ENCODE measurements at regions not wholly inside any gene's neighbourhood (a gene's known extent, or its start where the extent isn't known, plus 50 kb on each side); places are given as distances from the start of the nearest gene placed in this dataset.

DNA sequence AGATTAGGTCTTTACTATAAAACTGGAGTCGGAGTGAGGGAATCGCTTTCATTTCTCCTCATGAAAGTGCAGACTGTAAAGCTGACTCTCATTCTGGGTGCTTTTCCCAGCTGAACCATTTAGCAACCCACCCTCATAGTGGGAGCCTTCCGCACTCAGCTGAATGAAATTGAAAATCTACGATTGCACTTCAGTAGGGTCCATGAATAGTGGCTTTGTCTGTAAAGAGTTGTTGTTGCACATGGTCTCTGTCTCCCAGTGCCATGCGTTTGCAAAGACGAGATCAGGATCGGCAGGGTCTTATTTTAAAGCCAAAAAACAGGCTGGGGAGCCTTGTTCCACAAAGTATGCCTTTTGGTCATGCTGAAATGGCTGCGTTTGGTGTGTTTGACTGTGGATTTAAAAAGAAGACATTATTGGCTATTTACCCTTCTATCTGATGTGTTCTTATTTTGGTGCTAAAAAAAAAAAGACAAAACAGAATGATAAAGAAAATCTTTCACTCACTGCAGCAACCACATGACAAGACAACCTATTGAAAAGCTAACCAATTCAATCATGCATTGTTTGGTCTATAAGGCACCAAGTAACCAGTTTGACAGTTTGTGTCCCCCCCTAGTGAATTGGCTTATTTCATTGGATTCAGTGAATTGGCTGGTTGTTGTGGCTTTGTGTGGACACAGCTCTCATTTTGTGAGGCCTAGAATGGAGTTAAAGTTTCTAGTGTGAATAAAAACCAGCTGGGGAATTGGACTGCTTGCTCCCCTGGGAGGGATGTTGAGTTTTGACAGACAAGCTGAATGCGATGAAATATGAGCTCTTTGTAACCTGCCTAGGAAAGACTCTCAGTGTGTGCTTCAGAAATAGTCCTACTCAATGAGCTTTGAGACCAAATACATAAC is 65.6 kb downstream of the ARHGAP35 start:
- H3K27ac Mint-ChIP-seq (ENCODE audit: low read depth, unreplicated experiment): peak overlapping the region; percentile 86
- H3K4me3 Mint-ChIP-seq (ENCODE audit: unreplicated experiment): peak overlapping the region; percentile 41
- DNase-seq (ENCODE audit: unreplicated experiment): peak; percentile 67
- peaks cover 26% of the 10 kb centered on the region for H3K36me3 Mint-ChIP-seq (ENCODE audit: insufficient read depth, unreplicated experiment)
- no TSS peak for BruUV-seq (replicated peaks)
- ChIA-PET CTCF (interaction anchor here (0.5 to 1.2 kb wide), 13 partner anchors 23 to 439 kb away, joined by 3 to 5 read pairs (median 3); no protein-coding TSS in a partner anchor), POLR2A (interaction anchor here (0.8 to 4.6 kb wide), 24 partner anchors 8 to 139 kb away, joined by 3 to 59 read pairs (median 6); partner anchors contain the start of genes AP2S1 and ARHGAP35)
- H3K27me3 Mint-ChIP-seq (ENCODE audit: insufficient read depth, unreplicated experiment): no peaks in the 10 kb centered on the region
- intact Hi-C loops (cut with micrococcal nuclease): no loop called here
- no peaks in the 10 kb centered on the region for H3K9me3 Mint-ChIP-seq (ENCODE audit: unreplicated experiment)
- TF ChIP-seq CTCF (IDR thresholded peaks at IDR 0.05; ENCODE audit: unreplicated experiment): no peak
- peaks cover 40% of the 10 kb centered on the region for H3K4me1 Mint-ChIP-seq (ENCODE audit: insufficient read depth, unreplicated experiment)

- Mint-ChIP-seq H3K36me3 (ENCODE audit: insufficient read depth, unreplicated experiment) (peaks cover 25% of the 10 kb centered on the region), H3K9me3 (ENCODE audit: unreplicated experiment) (no peaks in the 10 kb centered on the region), H3K4me3 (ENCODE audit: unreplicated experiment) (peak overlapping the region; percentile 41), H3K27me3 (ENCODE audit: insufficient read depth, unreplicated experiment) (no peaks in the 10 kb centered on the region), H3K4me1 (ENCODE audit: insufficient read depth, unreplicated experiment) (peaks cover 40% of the 10 kb centered on the region), H3K27ac (ENCODE audit: low read depth, unreplicated experiment) (peak overlapping the region; percentile 86)
- TF ChIP-seq CTCF (IDR thresholded peaks at IDR 0.05; ENCODE audit: unreplicated experiment): no peak
- intact Hi-C loops (cut with micrococcal nuclease): no loop called here
- BruUV-seq (replicated peaks): no TSS peak
- DNase-seq (ENCODE audit: unreplicated experiment): peak; percentile 86
- ChIA-PET POLR2A (interaction anchor here (0.8 to 4.6 kb wide), 13 partner anchors 17 to 77 kb away, joined by 3 to 59 read pairs (median 10); partner anchors contain the start of genes AP2S1 and ARHGAP35), CTCF (interaction anchor here (0.5 to 1.6 kb wide), 9 partner anchors 11 to 223 kb away, joined by 3 to 6 read pairs (median 3); no protein-coding TSS in a partner anchor)
These were observed 66.3 kb downstream of the ARHGAP35 start for GRCh38 chr19:46927106-46927505.

- POLR2A ChIA-PET: interaction anchor here (1.0 to 4.6 kb wide), 11 partner anchors 17 to 66 kb away, joined by 3 to 59 read pairs (median 12); partner anchors contain the start of gene ARHGAP35
- DNase-seq (ENCODE audit: unreplicated experiment): no peak
These were observed 67.1 kb downstream of the ARHGAP35 start for GRCh38 chr19:46927893-46928292.

More at GRCh38 chr19:46927893-46928292, 67.1 kb downstream of the ARHGAP35 start:
- intact Hi-C loops (cut with micrococcal nuclease): no loop called here
- Mint-ChIP-seq H3K36me3 (ENCODE audit: insufficient read depth, unreplicated experiment) (peaks cover 17% of the 10 kb centered on the region), H3K4me1 (ENCODE audit: insufficient read depth, unreplicated experiment) (peaks cover 46% of the 10 kb centered on the region), H3K4me3 (ENCODE audit: unreplicated experiment) (peak overlapping the region; percentile 41), H3K9me3 (ENCODE audit: unreplicated experiment) (no peaks in the 10 kb centered on the region), H3K27ac (ENCODE audit: low read depth, unreplicated experiment) (peak overlapping the region; percentile 86), H3K27me3 (ENCODE audit: insufficient read depth, unreplicated experiment) (no peaks in the 10 kb centered on the region)
- TF ChIP-seq CTCF (IDR thresholded peaks at IDR 0.05; ENCODE audit: unreplicated experiment): no peak
- BruUV-seq (replicated peaks): no TSS peak
- CTCF ChIA-PET: interaction anchor here (0.9 to 1.6 kb wide), 8 partner anchors 12 to 222 kb away, joined by 3 to 6 read pairs (median 4); no protein-coding TSS in a partner anchor

Data from MCF 10A (cell line).